Lung (tissue), 11 donors: ENCODE measurements at regions not wholly inside any gene's neighbourhood (a gene's known extent, or its start where the extent isn't known, plus 50 kb on each side); places are given as distances from the start of the nearest gene placed in this dataset.

Source experiments
- ATAC-seq: fragments of 200-7000 bp; cut with Tn5 transposase; one replicate; pipeline ENCODE4 v1.9.1; 2020; ENCODE audit warnings: moderate number of reproducible peaks; ENCODE audit not compliant: insufficient read depth, low FRiP score
- DNase-seq, 3 donors: peaks; one replicate each; pipeline ENCODE4 v3.0.0-alpha.2; 2013 to 2017
- H3K27ac ChIP-seq, 2 donors: one replicate each; pipeline ENCODE4 v1.5.1; 2013; ENCODE audit warnings: mild to moderate bottlenecking in 2 of 2, moderate library complexity in 2 of 2, control low read depth in 1 of 2, inconsistent platforms in 1 of 2, low read depth in 1 of 2, low read length in 1 of 2
- H3K27me3 ChIP-seq, 3 donors: one replicate each; pipeline ENCODE4 v1.5.1; 2013; ENCODE audit warnings: low read length in 2 of 3; ENCODE audit not compliant: control insufficient read depth in 3 of 3, insufficient read depth in 3 of 3
- H3K36me3 ChIP-seq, 4 donors: one replicate each; pipeline ENCODE4 v1.5.1; 2013; ENCODE audit warnings: low read length in 4 of 4, mild to moderate bottlenecking in 1 of 4, moderate library complexity in 1 of 4; ENCODE audit not compliant: control insufficient read depth in 4 of 4, insufficient read depth in 4 of 4
- H3K4me1 ChIP-seq, 5 donors: one replicate each; pipeline ENCODE4 v1.5.1; 2013; ENCODE audit warnings: low read length in 5 of 5, mild to moderate bottlenecking in 2 of 5, moderate library complexity in 1 of 5; ENCODE audit not compliant: control insufficient read depth in 5 of 5, insufficient read depth in 5 of 5
- H3K4me3 ChIP-seq: one replicate; pipeline ENCODE4 v1.5.1; 2013; ENCODE audit warnings: mild to moderate bottlenecking, control low read depth, moderate library complexity
- H3K9ac ChIP-seq, 2 donors: one replicate each; pipeline ENCODE4 v1.5.1; 2013; ENCODE audit warnings: low read length in 2 of 2, control low read depth in 1 of 2; ENCODE audit not compliant: insufficient read depth in 1 of 2
- H3K9me3 ChIP-seq, 4 donors: one replicate each; pipeline ENCODE4 v1.5.1; 2013; ENCODE audit warnings: low read length in 3 of 4, mild to moderate bottlenecking in 1 of 4, moderate library complexity in 1 of 4; ENCODE audit not compliant: control insufficient read depth in 4 of 4, insufficient read depth in 3 of 4
- WGBS, 2 donors: extraction: QIAGEN DNeasy Blood & Tissue Kit; methylation state at CpG; one replicate each; pipeline ENCODE4 v1.1.7; 2013; 5-methylcytosine and 5-hydroxymethylcytosine counted together
- TF ChIP-seq, protein P1 (sequence below): IDR thresholded peaks from 2 replicates; pipeline ENCODE4 v1.5.1; 2012; ENCODE audit warnings: mild to moderate bottlenecking; ENCODE audit errors: control extremely low read depth, extremely low read depth
- donor health status: control.
- donor health status: control.
- donor health status: Bipolar disorder and iron deficiency.
- donor health status: healthy.
- donor health status: DM: yes; HTN: yes; CAD: no.

GRCh38 chr6:167396068-167396658 lies 71.3 kb downstream of the TTLL2 start:
- no peak overlapping the region for H3K9ac ChIP-seq
- H3K27ac ChIP-seq: no peak overlapping the region
- no peaks in the 10 kb centered on the region for H3K4me1 ChIP-seq
- TF ChIP-seq, protein P1, sequence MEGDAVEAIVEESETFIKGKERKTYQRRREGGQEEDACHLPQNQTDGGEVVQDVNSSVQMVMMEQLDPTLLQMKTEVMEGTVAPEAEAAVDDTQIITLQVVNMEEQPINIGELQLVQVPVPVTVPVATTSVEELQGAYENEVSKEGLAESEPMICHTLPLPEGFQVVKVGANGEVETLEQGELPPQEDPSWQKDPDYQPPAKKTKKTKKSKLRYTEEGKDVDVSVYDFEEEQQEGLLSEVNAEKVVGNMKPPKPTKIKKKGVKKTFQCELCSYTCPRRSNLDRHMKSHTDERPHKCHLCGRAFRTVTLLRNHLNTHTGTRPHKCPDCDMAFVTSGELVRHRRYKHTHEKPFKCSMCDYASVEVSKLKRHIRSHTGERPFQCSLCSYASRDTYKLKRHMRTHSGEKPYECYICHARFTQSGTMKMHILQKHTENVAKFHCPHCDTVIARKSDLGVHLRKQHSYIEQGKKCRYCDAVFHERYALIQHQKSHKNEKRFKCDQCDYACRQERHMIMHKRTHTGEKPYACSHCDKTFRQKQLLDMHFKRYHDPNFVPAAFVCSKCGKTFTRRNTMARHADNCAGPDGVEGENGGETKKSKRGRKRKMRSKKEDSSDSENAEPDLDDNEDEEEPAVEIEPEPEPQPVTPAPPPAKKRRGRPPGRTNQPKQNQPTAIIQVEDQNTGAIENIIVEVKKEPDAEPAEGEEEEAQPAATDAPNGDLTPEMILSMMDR: no peak
- H3K4me3 ChIP-seq: no peak overlapping the region
- ATAC-seq (no peak), DNase-seq (peak in 1 of 3 donors; percentile 10)
- WGBS, 2 donors: 58 to 79% methylated on average over 16 of the region's 16 CpGs
- no peaks in the 10 kb centered on the region for H3K27me3 ChIP-seq
- H3K36me3 ChIP-seq: no peaks in the 10 kb centered on the region
- H3K9me3 ChIP-seq: no peaks in the 10 kb centered on the region

- DNase-seq (peak in 2 of 3 donors; percentile 30 to 53), ATAC-seq (no peak)
- Histone ChIP-seq H3K27ac (no peak overlapping the region), H3K9me3 (no peaks in the 10 kb centered on the region), H3K4me3 (no peak overlapping the region), H3K27me3 (no peaks in the 10 kb centered on the region), H3K4me1 (no peaks in the 10 kb centered on the region), H3K36me3 (no peaks in the 10 kb centered on the region), H3K9ac (no peak overlapping the region)
- 81 to 87% methylated on average over 22 to 23 of the region's 23 CpGs for WGBS, 2 donors
- TF ChIP-seq, protein P1: no peak
Observed at GRCh38 chr6:167396659-167397490, 72.0 kb downstream of the TTLL2 start.

GRCh38 chr6:167397712-167398111 lies 72.8 kb downstream of the TTLL2 start:
- no peaks in the 10 kb centered on the region for H3K36me3 ChIP-seq
- 96% methylated on average over 6 of the region's 6 CpGs for WGBS, 2 donors
- H3K27me3 ChIP-seq: no peaks in the 10 kb centered on the region
- DNase-seq: no peak
- no peaks in the 10 kb centered on the region for H3K9me3 ChIP-seq
- H3K27ac ChIP-seq: no peak overlapping the region
- ATAC-seq: no peak
- H3K9ac ChIP-seq: no peak overlapping the region
- H3K4me3 ChIP-seq: no peak overlapping the region
- TF ChIP-seq, protein P1: no peak
- no peaks in the 10 kb centered on the region for H3K4me1 ChIP-seq
